ENCODE measurements at regions not wholly inside any gene's neighbourhood (a gene's known extent, or its start where the extent isn't known, plus 50 kb on each side); places are given as distances from the start of the nearest gene placed in this dataset.
A peak's percentile ranks its signal among the peaks of the same experiment; 100 is the strongest.

DNA sequence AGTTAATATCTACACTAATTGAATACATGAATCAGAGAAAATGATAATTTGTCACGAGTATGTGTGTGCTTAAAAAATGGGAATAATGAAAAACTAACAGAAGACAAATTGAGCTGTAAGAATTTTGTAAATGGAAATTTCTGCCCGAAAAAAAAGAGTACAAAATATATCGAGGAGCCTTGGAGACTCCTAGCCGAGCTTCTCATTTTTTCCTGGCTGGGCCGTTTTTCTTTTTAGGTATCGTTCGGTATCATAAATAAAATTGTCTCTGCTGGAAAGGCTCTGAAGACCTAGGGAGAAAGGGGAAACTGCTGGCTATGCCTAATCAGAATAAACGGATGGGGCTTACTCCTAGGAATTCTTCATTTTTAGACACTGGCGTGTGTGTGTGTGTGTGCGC lies 227.2 kb upstream of the RAG2 start:
- no peak overlapping the region for H3K4me3 ChIP-seq (ENCODE audit: insufficient read depth, low read depth, low read length)
- no peaks in the 10 kb centered on the region for H3K36me3 ChIP-seq (replicated peaks; ENCODE audit: control insufficient read depth, insufficient read depth, low read length)
- H3K27me3 ChIP-seq (ENCODE audit: control insufficient read depth, insufficient read depth, low read length), result no peaks in the 10 kb centered on the region
- DNase-seq, result no peak

DNA sequence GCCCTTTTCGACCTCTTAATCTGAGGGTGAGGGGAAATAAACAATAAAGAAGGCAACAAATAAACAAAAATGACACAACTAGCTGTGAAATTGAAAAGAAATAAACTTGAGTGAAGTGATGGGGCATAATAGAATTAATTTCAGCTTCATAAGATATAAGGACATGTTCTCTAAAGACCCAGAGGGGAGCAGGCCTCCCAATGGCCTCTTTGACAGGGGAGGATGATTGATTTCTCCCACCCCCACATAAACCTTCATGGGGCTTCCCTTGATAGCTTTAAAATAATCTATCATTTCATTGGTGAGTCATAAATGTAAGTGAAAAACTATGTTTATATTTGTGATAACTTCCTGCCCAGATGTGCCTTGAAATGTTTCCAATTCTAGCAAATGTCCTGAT lies 226.3 kb upstream of the RAG2 start:
- no peaks in the 10 kb centered on the region for H3K27me3 ChIP-seq (ENCODE audit: control insufficient read depth, insufficient read depth, low read length)
- DNase-seq, result no peak
- no peaks in the 10 kb centered on the region for H3K36me3 ChIP-seq (replicated peaks; ENCODE audit: control insufficient read depth, insufficient read depth, low read length)
- no peak overlapping the region for H3K4me3 ChIP-seq (ENCODE audit: insufficient read depth, low read depth, low read length)

DNA sequence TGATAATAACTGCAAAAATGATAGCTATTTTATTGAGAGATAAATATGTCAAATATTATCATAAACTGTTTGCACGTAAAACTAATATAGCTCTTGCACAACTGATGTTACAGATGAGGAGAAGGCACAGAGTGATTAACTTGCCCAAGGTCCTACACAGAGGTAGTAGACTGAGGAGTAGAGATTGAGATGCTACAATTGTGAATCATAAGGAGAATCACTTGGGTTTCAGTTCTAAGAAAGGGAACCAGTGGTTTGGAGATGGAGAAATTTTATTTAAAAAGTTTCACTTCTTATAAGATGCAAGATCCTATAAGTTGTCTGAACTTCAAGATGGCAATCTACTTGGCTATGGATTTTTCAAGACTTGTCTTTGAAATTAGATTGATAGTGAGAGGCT lies 224.8 kb upstream of the RAG2 start:
- no peak for DNase-seq
- no peak overlapping the region for H3K4me3 ChIP-seq (ENCODE audit: insufficient read depth, low read depth, low read length)
- H3K36me3 ChIP-seq (replicated peaks; ENCODE audit: control insufficient read depth, insufficient read depth, low read length), result no peaks in the 10 kb centered on the region

DNA sequence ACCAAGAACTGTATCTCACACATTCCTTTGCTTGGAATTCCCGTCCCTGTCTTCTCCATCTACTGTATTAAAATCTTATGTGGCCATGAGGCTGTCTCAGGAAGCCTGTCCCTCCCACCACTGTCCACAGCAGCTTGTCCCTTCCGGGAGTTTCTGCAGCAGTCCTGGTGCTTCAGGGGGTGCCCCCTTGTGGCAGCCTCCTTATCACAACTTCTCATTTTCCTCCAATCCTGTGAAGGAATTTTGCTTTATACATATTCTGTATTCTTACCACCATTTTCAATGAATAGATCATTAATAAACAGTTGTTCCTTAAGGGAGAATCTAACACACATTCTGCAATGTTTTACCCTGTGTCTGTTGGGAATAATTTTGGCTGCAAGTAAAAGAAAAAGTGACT lies 220.4 kb upstream of the RAG2 start:
- no peak overlapping the region for H3K4me3 ChIP-seq (ENCODE audit: insufficient read depth, low read depth, low read length)
- DNase-seq, result peak; percentile 6
- H3K36me3 ChIP-seq (replicated peaks; ENCODE audit: control insufficient read depth, insufficient read depth, low read length), result no peaks in the 10 kb centered on the region
- no peaks in the 10 kb centered on the region for H3K27me3 ChIP-seq (ENCODE audit: control insufficient read depth, insufficient read depth, low read length)

More for the DNA sequence above, 224.8 kb upstream of the RAG2 start:
- H3K27me3 ChIP-seq (ENCODE audit: control insufficient read depth, insufficient read depth, low read length), result no peaks in the 10 kb centered on the region

DNA sequence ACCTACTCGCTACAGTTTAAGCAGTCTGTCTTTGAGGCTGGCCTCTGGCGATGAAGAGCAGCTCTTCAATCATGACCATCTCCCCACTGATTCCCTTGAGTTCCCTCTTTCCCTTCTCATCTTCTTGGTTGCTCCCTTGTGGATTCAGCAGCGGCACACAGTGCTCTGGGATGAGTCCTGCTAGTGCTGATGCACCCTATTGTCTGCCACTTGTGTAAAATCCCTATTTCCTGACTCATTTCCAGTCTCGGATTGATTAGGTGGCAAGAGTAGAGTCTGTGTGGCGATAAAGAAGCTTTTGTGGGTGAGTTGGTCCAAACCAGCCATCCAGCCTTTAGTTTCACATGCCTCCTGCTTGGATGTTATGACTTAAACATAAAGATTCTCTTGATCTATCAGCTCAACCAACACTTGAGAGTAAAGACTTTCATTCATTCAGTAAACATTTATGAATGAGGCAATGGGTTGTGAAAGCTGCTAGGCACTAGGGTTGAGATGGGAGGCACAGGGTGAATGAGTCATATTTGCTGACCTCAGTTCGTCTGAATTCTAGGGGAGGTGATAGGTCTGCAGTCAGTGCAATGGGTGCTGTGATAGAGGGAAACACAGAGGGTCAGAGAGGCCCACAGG lies 219.4 kb upstream of the RAG2 start:
- DNase-seq, result no peak
- Histone ChIP-seq H3K27me3 (ENCODE audit: control insufficient read depth, insufficient read depth, low read length) (no peaks in the 10 kb centered on the region), H3K36me3 (replicated peaks; ENCODE audit: control insufficient read depth, insufficient read depth, low read length) (no peaks in the 10 kb centered on the region), H3K4me3 (ENCODE audit: insufficient read depth, low read depth, low read length) (no peak overlapping the region)

DNA sequence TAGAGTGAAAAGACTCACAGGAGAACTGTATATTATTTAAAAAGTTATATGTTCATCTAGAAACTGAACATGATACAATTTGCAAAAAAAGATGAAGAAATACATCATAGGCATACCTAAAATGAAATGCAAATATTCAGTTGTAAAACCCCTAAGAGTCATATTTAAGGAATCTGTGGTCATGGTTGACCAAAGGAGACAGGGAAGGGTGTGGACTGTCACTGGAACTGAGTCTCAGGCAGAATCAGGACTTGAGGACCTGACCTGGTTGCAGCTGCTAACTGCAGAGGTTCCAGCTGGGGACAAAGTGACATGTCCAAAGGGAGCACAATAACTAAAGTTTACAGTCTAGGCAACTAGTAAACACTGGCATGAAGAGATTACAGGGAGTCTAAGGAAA lies 211.3 kb upstream of the RAG2 start:
- no peaks in the 10 kb centered on the region for H3K36me3 ChIP-seq (replicated peaks; ENCODE audit: control insufficient read depth, insufficient read depth, low read length)

DNA sequence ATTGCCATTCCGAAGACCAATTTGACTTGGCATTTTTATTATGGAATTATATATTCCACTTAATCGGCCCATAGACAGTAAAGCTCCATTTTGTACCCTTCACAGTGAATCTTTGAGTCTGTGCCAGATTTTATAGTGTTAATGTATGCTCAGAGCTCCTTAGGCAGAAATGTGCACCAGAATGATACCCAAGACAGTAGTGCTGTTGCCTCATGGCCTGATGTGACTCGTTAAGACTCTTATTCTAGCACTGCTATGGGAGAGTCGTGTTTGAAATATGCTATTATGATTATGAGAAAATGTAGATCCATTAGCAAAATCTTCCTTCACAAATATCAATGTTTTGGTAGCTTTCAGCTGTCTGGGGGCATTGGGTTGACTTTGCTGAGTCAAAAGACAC lies 209.8 kb upstream of the RAG2 start:
- H3K36me3 ChIP-seq (replicated peaks; ENCODE audit: control insufficient read depth, insufficient read depth, low read length), result no peaks in the 10 kb centered on the region
- no peak for DNase-seq
- no peak overlapping the region for H3K4me3 ChIP-seq (ENCODE audit: insufficient read depth, low read depth, low read length)
- no peaks in the 10 kb centered on the region for H3K27me3 ChIP-seq (ENCODE audit: control insufficient read depth, insufficient read depth, low read length)

More for the DNA sequence above, 211.3 kb upstream of the RAG2 start:
- Histone ChIP-seq H3K4me3 (ENCODE audit: insufficient read depth, low read depth, low read length) (no peak overlapping the region), H3K27me3 (ENCODE audit: control insufficient read depth, insufficient read depth, low read length) (no peaks in the 10 kb centered on the region)
- no peak for DNase-seq

DNA sequence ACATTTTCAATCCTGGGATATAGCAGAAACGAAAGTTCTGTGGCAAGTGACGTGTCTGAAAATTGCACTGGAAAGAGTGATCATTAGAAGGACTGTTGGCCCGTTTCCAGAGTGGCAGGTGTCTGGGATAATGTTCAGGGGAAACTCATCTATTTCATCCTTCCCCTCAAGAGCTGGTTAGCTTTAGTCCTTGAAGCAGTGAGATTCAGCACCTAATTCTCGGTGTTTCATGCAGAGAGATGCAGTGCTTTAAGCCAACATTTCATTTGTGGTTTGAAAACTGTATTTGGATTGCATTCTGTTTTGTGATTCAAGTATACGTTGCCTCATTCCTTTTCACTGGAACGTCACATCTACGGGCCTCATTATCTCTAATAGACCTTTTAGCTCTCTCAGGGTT lies 205.0 kb upstream of the RAG2 start:
- no peak for DNase-seq
- no peak overlapping the region for H3K4me3 ChIP-seq (ENCODE audit: insufficient read depth, low read depth, low read length)
- H3K27me3 ChIP-seq (ENCODE audit: control insufficient read depth, insufficient read depth, low read length), result no peaks in the 10 kb centered on the region
- H3K36me3 ChIP-seq (replicated peaks; ENCODE audit: control insufficient read depth, insufficient read depth, low read length), result no peaks in the 10 kb centered on the region

DNA sequence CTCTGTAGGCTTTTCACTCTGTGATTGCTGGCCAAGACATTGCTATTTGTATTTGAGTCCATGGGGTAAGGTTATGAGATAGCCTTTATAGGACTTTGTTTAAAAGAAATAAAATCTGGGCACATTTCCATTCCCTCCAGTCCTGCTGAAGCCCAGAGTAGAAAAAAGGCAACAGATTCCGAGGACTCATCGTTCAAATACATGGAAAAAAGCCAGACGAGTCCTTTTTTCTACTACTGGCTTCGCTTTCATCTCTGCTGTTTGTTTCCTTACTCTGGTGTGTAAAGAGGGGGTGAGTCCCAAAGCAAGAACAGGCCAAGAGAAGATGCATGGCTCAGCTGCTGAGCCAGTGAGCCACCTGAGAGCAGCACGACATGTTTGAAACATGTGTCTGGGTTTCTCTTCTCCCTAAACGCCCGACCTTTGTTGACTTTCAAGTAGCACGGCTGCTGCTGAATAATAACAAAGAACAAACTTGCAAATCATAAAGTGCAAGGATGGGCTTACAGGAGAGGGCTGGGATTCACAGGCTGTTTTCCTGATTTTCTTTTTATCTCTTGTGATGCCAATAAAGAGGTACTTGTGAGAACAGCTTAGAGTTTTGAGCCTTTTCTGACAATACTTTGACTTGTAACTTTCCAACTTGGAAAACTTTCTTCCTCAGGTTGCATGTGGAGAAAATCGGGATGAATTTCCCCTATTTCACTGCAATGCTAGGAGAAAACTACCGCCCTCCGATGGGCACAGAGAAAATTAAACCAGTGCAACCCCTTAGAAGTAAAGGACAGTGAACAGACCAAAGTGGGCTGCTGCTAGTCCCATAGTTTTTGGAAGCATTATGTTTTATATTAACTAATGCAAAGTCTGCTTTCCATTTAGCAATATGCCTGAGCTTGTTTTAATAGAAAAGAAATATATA lies 195.2 kb upstream of the RAG2 start:
- Histone ChIP-seq H3K27me3 (ENCODE audit: control insufficient read depth, insufficient read depth, low read length) (no peaks in the 10 kb centered on the region), H3K4me3 (ENCODE audit: insufficient read depth, low read depth, low read length) (no peak overlapping the region), H3K36me3 (replicated peaks; ENCODE audit: control insufficient read depth, insufficient read depth, low read length) (no peaks in the 10 kb centered on the region)
- peak; percentile 41 for DNase-seq

DNA sequence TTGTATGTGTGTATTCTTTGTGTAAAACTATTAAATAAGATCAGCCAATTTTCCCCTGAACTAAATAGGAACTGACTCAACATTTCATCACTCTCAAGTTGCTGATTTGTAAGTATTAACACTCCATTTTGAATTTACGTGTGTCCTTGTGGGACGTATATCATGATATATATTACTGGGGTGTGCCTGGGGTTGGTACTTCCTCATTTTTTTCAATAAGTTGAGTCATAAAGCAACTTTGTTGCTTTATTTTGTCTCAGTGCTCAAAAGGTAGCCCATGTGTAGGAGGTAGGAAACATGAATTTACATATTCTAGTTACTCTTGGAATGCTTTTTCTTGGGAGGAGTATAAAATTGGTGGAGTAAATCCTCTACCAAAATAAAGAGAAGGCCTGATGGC lies 193.9 kb upstream of the RAG2 start:
- Histone ChIP-seq H3K4me3 (ENCODE audit: insufficient read depth, low read depth, low read length) (no peak overlapping the region), H3K36me3 (replicated peaks; ENCODE audit: control insufficient read depth, insufficient read depth, low read length) (no peaks in the 10 kb centered on the region), H3K27me3 (ENCODE audit: control insufficient read depth, insufficient read depth, low read length) (no peaks in the 10 kb centered on the region)
- DNase-seq, result no peak

DNA sequence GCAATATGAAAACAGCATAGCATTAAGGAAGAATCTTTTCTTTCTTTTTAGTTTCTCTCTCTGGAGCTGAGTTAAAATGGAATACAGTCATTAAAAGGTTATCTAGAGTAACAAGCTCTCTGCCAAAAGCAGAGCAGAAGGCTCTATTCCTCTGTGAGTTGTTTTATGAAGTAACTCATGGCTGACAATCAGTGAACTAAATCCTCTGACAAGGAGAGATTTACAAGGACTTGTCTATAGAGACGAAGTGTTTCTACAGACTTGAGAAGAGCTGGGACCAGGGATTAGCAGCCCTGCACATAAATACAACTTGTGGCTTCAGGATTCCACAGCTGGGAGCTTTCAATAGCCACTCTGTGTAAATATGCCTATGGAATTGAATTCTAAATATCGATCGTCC lies 192.5 kb upstream of the RAG2 start:
- H3K36me3 ChIP-seq (replicated peaks; ENCODE audit: control insufficient read depth, insufficient read depth, low read length), result no peaks in the 10 kb centered on the region
- DNase-seq, result no peak

DNA sequence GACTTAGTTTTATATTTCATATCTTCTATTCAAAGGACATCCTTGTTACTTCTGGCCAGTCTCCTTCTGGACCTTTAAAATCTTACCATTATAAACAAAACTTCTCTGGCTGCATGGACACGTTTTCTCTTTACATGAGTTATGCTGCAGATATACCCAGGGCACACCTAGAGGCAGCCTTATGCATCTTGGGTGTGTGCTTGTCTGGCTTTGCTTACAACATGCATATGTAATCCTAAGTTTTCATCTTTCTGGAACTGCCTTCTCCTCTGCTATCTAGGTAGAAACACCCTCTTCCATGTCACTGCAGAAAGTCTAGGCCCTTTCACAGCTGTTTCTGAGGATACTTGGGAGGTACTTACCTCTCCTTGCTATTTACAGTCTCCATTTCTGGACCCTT lies 185.8 kb upstream of the RAG2 start:
- Histone ChIP-seq H3K4me3 (ENCODE audit: insufficient read depth, low read depth, low read length) (no peak overlapping the region), H3K27me3 (ENCODE audit: control insufficient read depth, insufficient read depth, low read length) (no peaks in the 10 kb centered on the region), H3K36me3 (replicated peaks; ENCODE audit: control insufficient read depth, insufficient read depth, low read length) (no peaks in the 10 kb centered on the region)
- no peak for DNase-seq

More for the DNA sequence above, 192.5 kb upstream of the RAG2 start:
- H3K27me3 ChIP-seq (ENCODE audit: control insufficient read depth, insufficient read depth, low read length), result no peaks in the 10 kb centered on the region
- no peak overlapping the region for H3K4me3 ChIP-seq (ENCODE audit: insufficient read depth, low read depth, low read length)

DNA sequence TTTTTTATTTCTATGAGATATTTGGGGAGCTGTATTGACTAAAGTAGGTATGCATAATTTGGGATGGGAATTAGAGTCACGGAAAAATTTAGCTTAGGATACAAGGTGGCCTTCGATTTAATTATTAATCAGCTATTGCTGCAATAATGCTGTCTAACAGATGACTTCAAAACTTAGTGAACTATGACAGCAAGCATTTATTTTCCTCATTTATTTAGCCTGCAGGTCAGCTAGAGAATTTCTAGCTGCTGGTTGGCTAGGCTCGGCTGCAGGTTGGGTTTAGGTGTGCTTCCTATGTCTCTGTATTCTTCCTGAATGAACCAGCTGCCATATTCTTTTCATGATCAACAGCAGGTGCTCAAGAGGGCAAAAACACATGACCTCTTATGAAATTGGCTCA lies 181.8 kb upstream of the RAG2 start:
- no peaks in the 10 kb centered on the region for H3K27me3 ChIP-seq (ENCODE audit: control insufficient read depth, insufficient read depth, low read length)
- no peak for DNase-seq
- H3K4me3 ChIP-seq (ENCODE audit: insufficient read depth, low read depth, low read length), result no peak overlapping the region
- H3K36me3 ChIP-seq (replicated peaks; ENCODE audit: control insufficient read depth, insufficient read depth, low read length), result no peaks in the 10 kb centered on the region

DNA sequence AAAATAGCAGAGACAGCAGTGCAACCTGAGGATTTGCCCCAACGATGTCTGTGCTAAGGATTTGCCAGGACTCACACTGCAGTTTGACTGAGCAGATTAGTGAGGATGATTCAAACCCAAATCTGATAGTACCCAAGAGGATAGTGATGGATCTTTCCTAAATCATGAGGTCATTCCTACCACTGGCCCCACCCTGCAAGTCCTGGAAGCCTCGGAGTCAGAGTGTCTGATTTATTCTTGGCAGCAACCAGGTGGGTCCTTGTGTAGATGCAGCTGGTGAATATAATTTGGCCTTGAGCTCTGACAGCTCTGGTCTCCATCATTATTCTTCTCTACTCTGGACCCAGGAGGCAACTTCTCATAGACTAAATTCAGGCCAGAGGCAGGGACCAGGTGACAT lies 179.3 kb upstream of the RAG2 start:
- no peaks in the 10 kb centered on the region for H3K27me3 ChIP-seq (ENCODE audit: control insufficient read depth, insufficient read depth, low read length)
- H3K36me3 ChIP-seq (replicated peaks; ENCODE audit: control insufficient read depth, insufficient read depth, low read length), result no peaks in the 10 kb centered on the region
- no peak for DNase-seq
- no peak overlapping the region for H3K4me3 ChIP-seq (ENCODE audit: insufficient read depth, low read depth, low read length)

DNA sequence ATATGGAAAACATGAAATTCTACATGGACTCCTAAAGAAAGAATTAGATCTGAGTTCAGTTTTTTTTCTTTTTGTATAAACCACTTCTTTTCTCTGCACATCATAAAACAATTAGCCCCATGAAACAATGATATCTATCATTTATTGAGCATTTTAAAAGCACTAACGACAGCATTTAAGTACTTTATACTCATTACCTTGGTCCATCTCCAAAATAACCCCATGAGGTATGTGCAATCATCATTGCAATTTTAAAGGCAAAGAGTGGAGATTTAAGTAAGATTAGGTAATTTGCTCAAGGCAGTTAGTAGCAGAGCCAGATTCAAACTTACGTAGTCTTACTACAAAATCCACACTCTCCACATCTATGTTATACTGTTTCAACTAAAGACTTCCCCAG lies 177.7 kb upstream of the RAG2 start:
- Histone ChIP-seq H3K4me3 (ENCODE audit: insufficient read depth, low read depth, low read length) (no peak overlapping the region), H3K27me3 (ENCODE audit: control insufficient read depth, insufficient read depth, low read length) (no peaks in the 10 kb centered on the region), H3K36me3 (replicated peaks; ENCODE audit: control insufficient read depth, insufficient read depth, low read length) (no peaks in the 10 kb centered on the region)
- DNase-seq, result no peak

Data from H7 (cell line).